GM18505 (cell line): ENCODE measurements at regions not wholly inside any gene's neighbourhood (a gene's known extent, or its start where the extent isn't known, plus 50 kb on each side); places are given as distances from the start of the nearest gene placed in this dataset.
"Not testable (repeated sequence)": the region's sequence is repeated elsewhere in the genome, so short reads cannot be mapped to it uniquely, and the experiment has no call there.

Source experiments
- ATAC-seq: cut with Tn5 transposase; IDR thresholded peaks from one replicate; pipeline ENCODE4 v1.9.1; 2021; ENCODE audit not compliant: unreplicated experiment
- POLR2A ChIP-seq: IDR thresholded peaks from 4 replicates; pipeline ENCODE4 v1.6.1; 2011; ENCODE audit warnings: borderline replicate concordance; ENCODE audit not compliant: insufficient read depth, insufficient read length; ENCODE audit errors: extremely low read depth

- no peak for TF ChIP-seq POLR2A
- no peak for ATAC-seq
These were observed 434.2 kb upstream of the RGMB start for GRCh38 chr5:98339141-98339848.

- no peak for TF ChIP-seq POLR2A
- ATAC-seq: no peak
These were observed 432.1 kb upstream of the RGMB start for GRCh38 chr5:98341038-98342032.

- ATAC-seq: not testable (repeated sequence)
These were observed 430.4 kb upstream of the RGMB start for GRCh38 chr5:98342958-98343660.

- no peak for TF ChIP-seq POLR2A
- ATAC-seq: no peak
These were observed 424.0 kb upstream of the RGMB start for GRCh38 chr5:98349251-98349989.

GRCh38 chr5:98349990-98350365 lies 423.5 kb upstream of the RGMB start:
- no peak for ATAC-seq
- TF ChIP-seq POLR2A: no peak

GRCh38 chr5:98354922-98355321 lies 418.5 kb upstream of the RGMB start:
- ATAC-seq: no peak
- no peak for TF ChIP-seq POLR2A

GRCh38 chr5:98360548-98360947 lies 412.9 kb upstream of the RGMB start:
- ATAC-seq: no peak
- TF ChIP-seq POLR2A: no peak

GRCh38 chr5:98363157-98363556 lies 410.3 kb upstream of the RGMB start:
- ATAC-seq: no peak
- no peak for TF ChIP-seq POLR2A

GRCh38 chr5:98364549-98364948 lies 408.9 kb upstream of the RGMB start:
- TF ChIP-seq POLR2A: no peak
- no peak for ATAC-seq

GRCh38 chr5:98365126-98365525 lies 408.3 kb upstream of the RGMB start:
- TF ChIP-seq POLR2A: no peak
- ATAC-seq: no peak

- TF ChIP-seq POLR2A: no peak
- no peak for ATAC-seq
These were observed 405.3 kb upstream of the RGMB start for GRCh38 chr5:98368141-98368540.

- ATAC-seq: no peak
- TF ChIP-seq POLR2A: no peak
These were observed 401.1 kb upstream of the RGMB start for GRCh38 chr5:98372351-98372750.
